ENCODE measurements at regions not wholly inside any gene's neighbourhood (a gene's known extent, or its start where the extent isn't known, plus 50 kb on each side); places are given as distances from the start of the nearest gene placed in this dataset.

DNA sequence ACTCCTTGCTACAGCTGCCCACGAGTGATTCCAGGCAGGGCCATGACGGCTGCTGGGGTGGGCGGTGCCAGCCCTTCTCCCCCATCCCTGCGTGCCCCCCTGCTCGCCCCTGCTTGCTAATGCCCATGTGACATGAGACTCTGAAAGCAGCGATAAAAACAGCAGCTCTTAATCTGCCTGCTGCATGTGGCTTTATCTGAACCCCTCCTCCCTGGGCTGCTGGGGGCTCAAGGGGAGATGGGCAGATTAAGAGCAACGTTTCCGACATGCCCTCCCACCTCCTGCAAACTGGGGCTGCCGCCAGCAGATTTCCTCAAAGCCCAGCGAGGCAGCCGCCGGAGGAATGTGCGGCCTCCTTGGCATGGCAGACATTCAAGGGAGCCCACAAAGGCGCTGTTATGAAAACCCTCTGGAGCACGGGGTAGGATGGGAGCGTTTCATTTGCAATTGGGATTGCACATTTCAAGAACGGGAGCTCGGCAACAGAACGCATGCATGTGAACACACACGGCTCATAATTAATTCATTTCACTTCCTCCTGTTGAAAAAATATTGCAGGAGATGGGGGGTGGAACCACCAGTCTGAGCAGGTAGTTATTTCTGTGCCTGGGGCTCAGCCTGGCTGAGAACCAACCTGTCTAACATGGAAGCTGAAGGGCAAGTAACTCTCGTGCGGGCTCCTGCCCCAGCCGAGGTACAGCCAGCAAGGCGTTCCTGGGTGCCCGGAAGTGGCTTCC, 504.2 kb upstream of the PROK2 start:
- no peaks in the 10 kb centered on the region for H3K36me3 Mint-ChIP-seq (ENCODE audit: low read depth)
- H3K4me1 Mint-ChIP-seq = peaks cover 12% of the 10 kb centered on the region
- H3K4me3 Mint-ChIP-seq = peak overlapping the region; percentile 16
- CTCF ChIA-PET = interaction anchor here (0.6 to 1.4 kb wide), 4 partner anchors 16 to 414 kb away, joined by 3 to 4 read pairs (median 3); no protein-coding TSS in a partner anchor
- POLR2A ChIA-PET = no interaction called here
- no peak for DNase-seq
- H3K27me3 Mint-ChIP-seq = peaks cover 10% of the 10 kb centered on the region
- H3K27ac Mint-ChIP-seq = no peak overlapping the region
- H3K9me3 Mint-ChIP-seq = no peaks in the 10 kb centered on the region

DNA sequence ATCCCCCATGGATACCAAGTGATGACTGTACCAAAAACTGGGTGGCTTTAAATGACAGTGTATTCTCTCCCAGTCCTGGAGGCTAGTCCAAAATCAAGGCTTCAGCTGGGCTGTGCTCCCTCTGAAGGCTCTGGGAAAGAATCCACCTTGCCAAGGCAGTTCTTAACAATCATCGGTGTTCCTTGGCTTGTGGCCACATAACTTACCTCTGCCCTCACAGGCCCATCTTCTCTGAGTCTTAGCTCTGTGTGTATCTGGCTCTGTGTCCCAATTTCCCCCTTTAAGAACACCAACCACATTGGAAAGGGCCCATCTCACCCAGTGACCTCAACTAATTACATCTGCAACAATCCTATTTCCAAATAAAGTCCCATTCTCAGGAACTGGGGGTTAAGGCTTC, 503.0 kb upstream of the PROK2 start:
- no peak overlapping the region for H3K27ac Mint-ChIP-seq
- POLR2A ChIA-PET = no interaction called here

GRCh38 chr3:72285502-72285901, 500.6 kb upstream of the PROK2 start:
- H3K27me3 Mint-ChIP-seq = peaks cover 7% of the 10 kb centered on the region
- H3K4me3 Mint-ChIP-seq = no peak overlapping the region
- peaks cover 12% of the 10 kb centered on the region for H3K4me1 Mint-ChIP-seq
- no peaks in the 10 kb centered on the region for H3K36me3 Mint-ChIP-seq (ENCODE audit: low read depth)
- CTCF ChIA-PET = interaction anchor here (1.0 to 1.2 kb wide), 2 partner anchors 20 to 30 kb away, joined by 3 to 4 read pairs; no protein-coding TSS in a partner anchor
- DNase-seq = no peak
- H3K27ac Mint-ChIP-seq = no peak overlapping the region
- POLR2A ChIA-PET = no interaction called here
- H3K9me3 Mint-ChIP-seq = peaks cover 12% of the 10 kb centered on the region

More for the DNA sequence above, 503.0 kb upstream of the PROK2 start:
- H3K4me1 Mint-ChIP-seq = peaks cover 12% of the 10 kb centered on the region
- H3K4me3 Mint-ChIP-seq = no peak overlapping the region
- peaks cover 5% of the 10 kb centered on the region for H3K9me3 Mint-ChIP-seq
- CTCF ChIA-PET = interaction anchor here (1.0 kb wide), 1 partner anchor 9 kb away, joined by 3 read pairs; no protein-coding TSS in a partner anchor
- H3K27me3 Mint-ChIP-seq = peaks cover 10% of the 10 kb centered on the region
- H3K36me3 Mint-ChIP-seq (ENCODE audit: low read depth) = no peaks in the 10 kb centered on the region
- DNase-seq = no peak

- Mint-ChIP-seq H3K36me3 (ENCODE audit: low read depth) (no peaks in the 10 kb centered on the region), H3K27ac (no peak overlapping the region), H3K27me3 (peaks cover 2% of the 10 kb centered on the region), H3K4me3 (no peak overlapping the region), H3K4me1 (peaks cover 8% of the 10 kb centered on the region), H3K9me3 (peaks cover 12% of the 10 kb centered on the region)
- no peak for DNase-seq
- ChIA-PET POLR2A (no interaction called here), CTCF (interaction anchor here (1.0 to 1.2 kb wide), 2 partner anchors 19 to 409 kb away, joined by 4 read pairs; no protein-coding TSS in a partner anchor)
Observed at GRCh38 chr3:72284471-72284870, 499.5 kb upstream of the PROK2 start.

- POLR2A ChIA-PET = no interaction called here
- CTCF ChIA-PET = interaction anchor here (1.7 kb wide), 1 partner anchor 20 kb away, joined by 4 read pairs; no protein-coding TSS in a partner anchor
- H3K9me3 Mint-ChIP-seq = peaks cover 12% of the 10 kb centered on the region
- H3K36me3 Mint-ChIP-seq (ENCODE audit: low read depth) = no peaks in the 10 kb centered on the region
- no peak overlapping the region for H3K4me3 Mint-ChIP-seq
- H3K4me1 Mint-ChIP-seq = no peaks in the 10 kb centered on the region
- no peaks in the 10 kb centered on the region for H3K27me3 Mint-ChIP-seq
- no peak overlapping the region for H3K27ac Mint-ChIP-seq
- no peak for DNase-seq
Observed at GRCh38 chr3:72282918-72283317, 498.0 kb upstream of the PROK2 start.

- DNase-seq = no peak
- Mint-ChIP-seq H3K27me3 (no peaks in the 10 kb centered on the region), H3K4me3 (no peak overlapping the region), H3K27ac (no peak overlapping the region), H3K36me3 (ENCODE audit: low read depth) (no peaks in the 10 kb centered on the region), H3K4me1 (no peaks in the 10 kb centered on the region), H3K9me3 (peaks cover 12% of the 10 kb centered on the region)
- CTCF ChIA-PET = interaction anchor here (1.7 to 3.0 kb wide), 2 partner anchors 11 to 21 kb away, joined by 4 to 11 read pairs; no protein-coding TSS in a partner anchor
- POLR2A ChIA-PET = no interaction called here
Observed at GRCh38 chr3:72281551-72281950, 496.6 kb upstream of the PROK2 start.

DNA sequence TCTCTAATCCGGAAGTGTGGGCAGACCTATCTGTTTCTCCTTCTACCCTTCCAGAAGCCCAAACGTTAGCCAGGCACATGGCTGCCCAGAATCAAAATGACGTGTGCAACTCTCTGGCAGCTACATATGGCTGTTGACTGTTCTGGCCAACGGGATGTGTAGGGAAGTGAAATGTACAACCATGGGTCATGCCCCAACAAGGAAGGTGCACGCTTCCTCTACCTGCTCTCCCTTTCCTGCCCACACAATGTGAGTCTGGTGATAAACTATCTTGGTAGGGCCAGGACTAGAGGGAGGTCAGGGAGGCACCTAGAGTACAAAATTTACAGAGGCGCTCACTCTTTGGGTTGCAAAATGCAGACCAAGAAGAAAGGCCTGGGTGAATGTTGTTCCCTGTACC, 495.9 kb upstream of the PROK2 start:
- no peaks in the 10 kb centered on the region for H3K36me3 Mint-ChIP-seq (ENCODE audit: low read depth)
- H3K4me1 Mint-ChIP-seq = no peaks in the 10 kb centered on the region
- CTCF ChIA-PET = interaction anchor here (1.3 to 3.0 kb wide), 3 partner anchors 10 to 30 kb away, joined by 4 to 11 read pairs (median 4); no protein-coding TSS in a partner anchor
- DNase-seq = no peak
- peaks cover 12% of the 10 kb centered on the region for H3K9me3 Mint-ChIP-seq
- POLR2A ChIA-PET = no interaction called here
- no peak overlapping the region for H3K27ac Mint-ChIP-seq
- H3K4me3 Mint-ChIP-seq = no peak overlapping the region
- H3K27me3 Mint-ChIP-seq = no peaks in the 10 kb centered on the region

- no peak for DNase-seq
- no peaks in the 10 kb centered on the region for H3K27me3 Mint-ChIP-seq
- H3K4me1 Mint-ChIP-seq = peaks cover 5% of the 10 kb centered on the region
- H3K9me3 Mint-ChIP-seq = peaks cover 12% of the 10 kb centered on the region
- no peak overlapping the region for H3K4me3 Mint-ChIP-seq
- CTCF ChIA-PET = interaction anchor here (0.6 to 3.0 kb wide), 5 partner anchors 9 to 348 kb away, joined by 4 to 11 read pairs (median 5); no protein-coding TSS in a partner anchor
- no peaks in the 10 kb centered on the region for H3K36me3 Mint-ChIP-seq (ENCODE audit: low read depth)
- POLR2A ChIA-PET = no interaction called here
- H3K27ac Mint-ChIP-seq = no peak overlapping the region
Observed at GRCh38 chr3:72279631-72280041, 494.7 kb upstream of the PROK2 start.

GRCh38 chr3:72279068-72279604, 494.2 kb upstream of the PROK2 start:
- POLR2A ChIA-PET = no interaction called here

DNA sequence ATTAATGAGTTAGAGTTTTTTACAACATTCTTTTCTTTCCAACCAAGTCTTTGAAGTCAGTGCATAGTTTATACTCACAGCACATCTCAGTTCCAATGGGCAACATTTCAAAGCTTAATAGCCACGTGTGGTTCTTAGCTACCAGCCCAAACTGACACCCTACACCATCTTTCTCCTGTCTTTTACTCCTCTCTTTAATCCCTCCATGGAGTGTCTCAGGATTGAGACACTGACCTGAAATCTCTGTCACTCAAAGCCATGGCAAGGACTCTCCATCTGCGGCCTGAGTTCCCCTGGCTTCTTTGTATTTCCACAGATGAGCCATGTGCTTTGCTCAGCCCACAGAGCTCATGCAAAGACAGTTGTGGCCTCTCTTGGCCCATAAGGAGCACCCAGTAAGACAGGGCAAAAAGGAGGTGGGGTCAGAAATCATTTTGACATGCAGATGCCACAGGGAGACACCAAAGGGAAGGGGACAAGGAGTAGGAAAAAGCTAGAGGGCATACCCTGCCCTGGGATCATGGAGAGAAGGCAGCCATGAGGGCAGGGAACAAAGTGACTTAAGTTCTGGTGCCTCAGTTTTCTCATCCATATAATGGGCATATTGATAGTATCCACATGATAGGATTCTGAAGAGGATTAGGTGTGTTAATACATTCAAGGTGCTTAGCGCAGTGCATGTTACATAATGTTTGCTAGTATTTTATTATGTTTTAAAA, 493.6 kb upstream of the PROK2 start:
- Mint-ChIP-seq H3K27me3 (no peaks in the 10 kb centered on the region), H3K9me3 (peaks cover 12% of the 10 kb centered on the region), H3K27ac (no peak overlapping the region), H3K4me1 (peaks cover 17% of the 10 kb centered on the region), H3K4me3 (no peak overlapping the region), H3K36me3 (ENCODE audit: low read depth) (no peaks in the 10 kb centered on the region)
- CTCF ChIA-PET = interaction anchor here (0.8 to 1.7 kb wide), 2 partner anchors 10 to 14 kb away, joined by 3 to 8 read pairs; no protein-coding TSS in a partner anchor
- POLR2A ChIA-PET = no interaction called here
- DNase-seq = no peak

More at GRCh38 chr3:72279068-72279604, 494.2 kb upstream of the PROK2 start:
- CTCF ChIA-PET = interaction anchor here (0.8 to 1.7 kb wide), 3 partner anchors 9 to 348 kb away, joined by 3 to 8 read pairs (median 4); no protein-coding TSS in a partner anchor
- Mint-ChIP-seq H3K9me3 (peaks cover 12% of the 10 kb centered on the region), H3K27ac (no peak overlapping the region), H3K27me3 (no peaks in the 10 kb centered on the region), H3K4me1 (peaks cover 10% of the 10 kb centered on the region), H3K36me3 (ENCODE audit: low read depth) (no peaks in the 10 kb centered on the region), H3K4me3 (no peak overlapping the region)
- DNase-seq = no peak

DNA sequence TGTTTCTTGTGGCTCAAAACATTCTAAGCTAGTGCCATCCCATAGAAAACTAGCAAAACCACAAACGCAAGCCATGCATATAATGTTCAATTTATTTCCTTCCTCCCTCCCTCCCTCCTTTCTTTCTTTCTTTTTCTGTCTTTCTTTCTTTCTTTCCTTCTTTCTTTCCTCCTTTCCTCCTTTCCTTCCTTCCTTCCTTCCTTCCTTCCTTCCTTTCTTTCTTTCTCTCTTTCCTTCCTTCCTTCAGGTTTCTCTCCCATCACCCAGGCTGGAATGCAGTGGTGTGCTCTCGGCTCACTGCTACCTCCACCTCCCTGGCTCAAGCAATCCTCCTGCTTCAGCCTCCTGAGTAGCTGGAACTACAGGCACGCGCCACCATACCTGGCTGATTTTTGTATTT, 492.8 kb upstream of the PROK2 start:
- H3K36me3 Mint-ChIP-seq (ENCODE audit: low read depth) = no peaks in the 10 kb centered on the region
- ChIA-PET POLR2A (no interaction called here), CTCF (interaction anchor here (0.6 kb wide), 1 partner anchor 944 kb away, joined by 3 read pairs; no protein-coding TSS in a partner anchor)
- no peak for DNase-seq
- H3K27me3 Mint-ChIP-seq = no peaks in the 10 kb centered on the region
- H3K4me1 Mint-ChIP-seq = peaks cover 19% of the 10 kb centered on the region
- H3K4me3 Mint-ChIP-seq = no peak overlapping the region
- peaks cover 6% of the 10 kb centered on the region for H3K9me3 Mint-ChIP-seq
- H3K27ac Mint-ChIP-seq = no peak overlapping the region

DNA sequence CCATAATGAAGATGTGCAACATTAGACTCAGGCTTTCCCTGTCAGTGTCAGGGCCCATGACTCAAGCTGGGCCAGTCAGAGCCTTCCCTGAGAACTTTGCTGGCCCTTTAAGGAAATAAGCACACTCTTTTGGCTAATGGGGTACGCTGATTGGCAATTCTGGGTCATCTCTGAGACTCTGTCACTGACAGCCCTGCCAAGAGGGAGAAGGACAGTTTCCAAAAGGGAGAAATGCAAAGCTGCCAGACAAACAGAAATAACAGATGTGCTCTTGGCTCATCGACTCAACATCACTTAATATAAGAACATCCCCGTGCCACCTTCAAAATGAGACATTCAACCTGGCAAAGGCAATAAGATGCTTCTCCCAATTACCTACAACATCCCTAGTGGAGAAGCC, 491.9 kb upstream of the PROK2 start:
- Mint-ChIP-seq H3K36me3 (ENCODE audit: low read depth) (no peaks in the 10 kb centered on the region), H3K27me3 (no peaks in the 10 kb centered on the region), H3K4me3 (no peak overlapping the region), H3K27ac (peak overlapping the region; percentile 26), H3K9me3 (peaks cover 2% of the 10 kb centered on the region), H3K4me1 (peaks cover 22% of the 10 kb centered on the region)
- ChIA-PET CTCF (no interaction called here), POLR2A (no interaction called here)
- no peak for DNase-seq

GRCh38 chr3:72275331-72275751, 490.4 kb upstream of the PROK2 start:
- Mint-ChIP-seq H3K27ac (no peak overlapping the region), H3K4me3 (no peak overlapping the region), H3K27me3 (no peaks in the 10 kb centered on the region), H3K9me3 (no peaks in the 10 kb centered on the region), H3K4me1 (peaks cover 34% of the 10 kb centered on the region), H3K36me3 (ENCODE audit: low read depth) (no peaks in the 10 kb centered on the region)
- ChIA-PET POLR2A (no interaction called here), CTCF (interaction anchor here (0.6 to 1.0 kb wide), 3 partner anchors 13 to 93 kb away, joined by 3 read pairs; no protein-coding TSS in a partner anchor)
- no peak for DNase-seq
